ENCODE measurements at regions not wholly inside any gene's neighbourhood (a gene's known extent, or its start where the extent isn't known, plus 50 kb on each side); places are given as distances from the start of the nearest gene placed in this dataset.

- DNase-seq = no peak
These were observed 231.3 kb upstream of the PWP1 start for GRCh38 chr12:107454109-107454830.

- no peak for DNase-seq
These were observed 228.2 kb upstream of the PWP1 start for GRCh38 chr12:107457362-107457935.

- no peak for DNase-seq
These were observed 227.4 kb upstream of the PWP1 start for GRCh38 chr12:107458163-107458562.

GRCh38 chr12:107458990-107459389, 226.6 kb upstream of the PWP1 start:
- DNase-seq = no peak

- no peak for DNase-seq
These were observed 226.0 kb upstream of the PWP1 start for GRCh38 chr12:107459641-107460040.

GRCh38 chr12:107461222-107461975, 224.2 kb upstream of the PWP1 start:
- DNase-seq = no peak

- DNase-seq = no peak
These were observed 222.9 kb upstream of the PWP1 start for GRCh38 chr12:107462428-107463332.

GRCh38 chr12:107464644-107465043, 221.0 kb upstream of the PWP1 start:
- no peak for DNase-seq

- no peak for DNase-seq
These were observed 220.0 kb upstream of the PWP1 start for GRCh38 chr12:107465625-107466024.

GRCh38 chr12:107467716-107468115, 217.9 kb upstream of the PWP1 start:
- no peak for DNase-seq

GRCh38 chr12:107468182-107468581, 217.4 kb upstream of the PWP1 start:
- no peak for DNase-seq

- DNase-seq = no peak
These were observed 216.6 kb upstream of the PWP1 start for GRCh38 chr12:107469011-107469410.

GRCh38 chr12:107470645-107471044, 215.0 kb upstream of the PWP1 start:
- DNase-seq = no peak

- DNase-seq = no peak
These were observed 213.3 kb upstream of the PWP1 start for GRCh38 chr12:107472308-107472707.

GRCh38 chr12:107474099-107474498, 211.5 kb upstream of the PWP1 start:
- DNase-seq = no peak

GRCh38 chr12:107474639-107475539, 210.7 kb upstream of the PWP1 start:
- DNase-seq = no peak

GRCh38 chr12:107475900-107476299, 209.7 kb upstream of the PWP1 start:
- no peak for DNase-seq

GRCh38 chr12:107477018-107477417, 208.6 kb upstream of the PWP1 start:
- DNase-seq = no peak

GRCh38 chr12:107477947-107478610, 207.5 kb upstream of the PWP1 start:
- DNase-seq = no peak

GRCh38 chr12:107478881-107479280, 206.7 kb upstream of the PWP1 start:
- DNase-seq = no peak

GRCh38 chr12:107480836-107481608, 204.6 kb upstream of the PWP1 start:
- no peak for DNase-seq
